Suprapubic skin (tissue), 3 donors: ENCODE measurements at regions not wholly inside any gene's neighbourhood (a gene's known extent, or its start where the extent isn't known, plus 50 kb on each side); places are given as distances from the start of the nearest gene placed in this dataset.

ENCODE experiments used
- CTCF ChIP-seq, 2 donors: fragments of 200-600 bp in 1 of 2; fragments of 450-650 bp in 1 of 2; sonication (generic) in 1 of 2; IDR thresholded peaks; one replicate each; pipeline ENCODE4 v1.5.1; 2016 to 2019; ENCODE audit warnings: antibody characterized with exemption in 2 of 2, mild to moderate bottlenecking in 1 of 2, moderate library complexity in 1 of 2
- EP300 ChIP-seq: sonication (generic); formaldehyde crosslinking; IDR thresholded peaks from one replicate; pipeline ENCODE4 v1.6.1; 2017; ENCODE audit warnings: antibody characterized with exemption

GRCh38 chr16:5604770-5605169 is 507.2 kb upstream of the EEF2KMT start:
- TF ChIP-seq CTCF (IDR thresholded peaks at IDR 0.05): no peak
- no peak for TF ChIP-seq EP300
